MM.1S (cell line): ENCODE measurements at regions not wholly inside any gene's neighbourhood (a gene's known extent, or its start where the extent isn't known, plus 50 kb on each side); places are given as distances from the start of the nearest gene placed in this dataset.

Experiments
- DNase-seq: peaks from one replicate; pipeline ENCODE4 v3.0.0-alpha.2; 2015
- H2AFZ ChIP-seq: fragments of 300-600 bp; sonication (generic); 2 replicates; pipeline ENCODE4 v1.6.0; 2016; ENCODE audit warnings: antibody characterized with exemption, low read length
- H3F3A ChIP-seq: fragments of 300-600 bp; sonication (generic); 2 replicates; pipeline ENCODE4 v1.6.1; 2016; ENCODE audit warnings: mild to moderate bottlenecking, antibody characterized with exemption, low read length, moderate library complexity, mixed read lengths; ENCODE audit not compliant: insufficient read depth
- H3K27ac ChIP-seq: fragments of 300-600 bp; sonication (generic); 2 replicates; pipeline ENCODE4 v1.5.1; 2016; ENCODE audit warnings: mild to moderate bottlenecking, low read length
- H3K27me3 ChIP-seq: fragments of 300-600 bp; sonication (generic); replicated peaks from 2 replicates; pipeline ENCODE4 v1.6.0; 2016; ENCODE audit warnings: low read length; ENCODE audit not compliant: insufficient read depth
- H3K36me3 ChIP-seq: fragments of 300-600 bp; sonication (generic); replicated peaks from 2 replicates; pipeline ENCODE4 v1.6.1; 2016; ENCODE audit warnings: mild to moderate bottlenecking, low read length, mixed read lengths; ENCODE audit not compliant: insufficient read depth
- H3K4me1 ChIP-seq: fragments of 300-600 bp; sonication (generic); 2 replicates; pipeline ENCODE4 v1.6.1; 2016; ENCODE audit warnings: low read length, mixed read lengths
- H3K4me2 ChIP-seq: fragments of 300-600 bp; sonication (generic); 2 replicates; pipeline ENCODE4 v1.6.0; 2016; ENCODE audit warnings: low read depth, low read length
- H3K4me3 ChIP-seq: fragments of 300-600 bp; sonication (generic); 2 replicates; pipeline ENCODE4 v1.5.1; 2016; ENCODE audit warnings: low read length, mixed read lengths
- H3K79me2 ChIP-seq: fragments of 300-600 bp; sonication (generic); 2 replicates; pipeline ENCODE4 v1.6.1; 2016; ENCODE audit warnings: mixed run types, low read length, mixed read lengths
- H3K9ac ChIP-seq: fragments of 300-600 bp; sonication (generic); 2 replicates; pipeline ENCODE4 v1.6.1; 2016; ENCODE audit warnings: low read length, mixed read lengths
- H3K9me2 ChIP-seq: fragments of 300-600 bp; sonication (generic); replicated peaks from 2 replicates; pipeline ENCODE4 v1.6.1; 2016; ENCODE audit warnings: mild to moderate bottlenecking, low read length, mixed read lengths; ENCODE audit not compliant: insufficient read depth
- H3K9me3 ChIP-seq: fragments of 300-600 bp; sonication (generic); replicated peaks from 2 replicates; pipeline ENCODE4 v1.6.1; 2016; ENCODE audit warnings: mild to moderate bottlenecking, low read length, mixed read lengths; ENCODE audit not compliant: insufficient read depth
- H4K20me1 ChIP-seq: fragments of 300-600 bp; sonication (generic); 2 replicates; pipeline ENCODE4 v1.6.1; 2016; ENCODE audit warnings: mild to moderate bottlenecking, low read length, moderate library complexity, mixed read lengths; ENCODE audit not compliant: insufficient read depth
- CTCF ChIP-seq: fragments of 300-600 bp; sonication (generic); IDR thresholded peaks from 2 replicates; pipeline ENCODE4 v1.5.1; 2016; ENCODE audit warnings: antibody characterized with exemption, low read length, mixed read lengths
- EZH2 ChIP-seq: fragments of 300-600 bp; sonication (generic); optimal IDR thresholded peaks from 2 replicates; pipeline ENCODE3; 2017; ENCODE audit warnings: low read depth, mild to moderate bottlenecking, antibody characterized with exemption, low read length, mixed read lengths
- EZH2phosphoT487 ChIP-seq: fragments of 300-600 bp; sonication (generic); IDR thresholded peaks from 2 replicates; pipeline ENCODE4 v1.6.1; 2018; ENCODE audit warnings: antibody characterized with exemption, low read length

DNA sequence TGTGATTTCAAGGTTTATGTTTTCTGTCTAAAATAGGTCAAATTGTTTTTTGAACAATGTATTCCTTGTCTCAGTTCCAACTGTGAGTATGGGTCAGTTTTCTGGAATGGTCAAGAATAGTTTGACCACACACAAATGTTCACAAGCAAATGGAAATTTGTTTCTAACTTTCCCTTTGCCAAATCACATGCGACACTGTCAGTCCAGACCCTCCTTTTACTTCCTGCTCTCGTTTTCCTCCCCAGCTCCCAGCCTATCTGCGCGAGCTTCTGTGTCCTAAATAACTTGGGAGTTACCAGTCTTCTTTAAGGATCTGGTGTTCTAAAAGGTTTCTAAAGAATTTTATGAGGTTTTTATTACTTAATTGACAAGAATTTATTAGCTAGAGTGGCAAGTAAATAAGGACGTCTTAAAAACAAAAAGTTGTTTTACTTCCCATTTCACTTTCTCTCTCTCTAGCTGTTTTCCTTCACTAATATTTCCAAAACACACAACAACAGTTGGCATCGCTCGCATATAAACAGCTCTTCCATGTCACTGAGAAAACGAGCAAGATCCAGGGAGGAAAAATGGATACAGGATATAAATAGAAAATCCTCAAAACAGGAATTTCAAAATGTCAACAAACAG, 266.1 kb upstream of the KLF6 start:
- H2AFZ ChIP-seq = no peak overlapping the region
- H3F3A ChIP-seq = no peaks in the 10 kb centered on the region
- DNase-seq = no peak

GRCh38 chr10:4050061-4050460, 265.1 kb upstream of the KLF6 start:
- no peak overlapping the region for H3K27ac ChIP-seq
- TF ChIP-seq CTCF = no peak
- no peak for TF ChIP-seq EZH2
- TF ChIP-seq EZH2phosphoT487 = no peak
- no peaks in the 10 kb centered on the region for H3K9me3 ChIP-seq
- H3K4me1 ChIP-seq = no peaks in the 10 kb centered on the region
- no peak for DNase-seq
- H3K4me2 ChIP-seq = no peak overlapping the region
- H4K20me1 ChIP-seq = no peaks in the 10 kb centered on the region
- no peak overlapping the region for H2AFZ ChIP-seq
- H3K27me3 ChIP-seq = no peaks in the 10 kb centered on the region
- no peak overlapping the region for H3K4me3 ChIP-seq
- no peaks in the 10 kb centered on the region for H3F3A ChIP-seq
- H3K36me3 ChIP-seq = no peaks in the 10 kb centered on the region
- H3K9ac ChIP-seq = no peak overlapping the region
- H3K9me2 ChIP-seq = no peaks in the 10 kb centered on the region
- no peaks in the 10 kb centered on the region for H3K79me2 ChIP-seq

More for the DNA sequence above, 266.1 kb upstream of the KLF6 start:
- no peaks in the 10 kb centered on the region for H3K27me3 ChIP-seq
- no peaks in the 10 kb centered on the region for H3K9me2 ChIP-seq
- H3K9me3 ChIP-seq = no peaks in the 10 kb centered on the region
- H3K27ac ChIP-seq = no peak overlapping the region
- no peak overlapping the region for H3K4me2 ChIP-seq
- H3K4me1 ChIP-seq = no peaks in the 10 kb centered on the region
- no peak overlapping the region for H3K4me3 ChIP-seq
- no peaks in the 10 kb centered on the region for H3K36me3 ChIP-seq
- H3K9ac ChIP-seq = no peak overlapping the region
- no peaks in the 10 kb centered on the region for H3K79me2 ChIP-seq
- no peaks in the 10 kb centered on the region for H4K20me1 ChIP-seq
- TF ChIP-seq CTCF = no peak
- no peak for TF ChIP-seq EZH2
- no peak for TF ChIP-seq EZH2phosphoT487

DNA sequence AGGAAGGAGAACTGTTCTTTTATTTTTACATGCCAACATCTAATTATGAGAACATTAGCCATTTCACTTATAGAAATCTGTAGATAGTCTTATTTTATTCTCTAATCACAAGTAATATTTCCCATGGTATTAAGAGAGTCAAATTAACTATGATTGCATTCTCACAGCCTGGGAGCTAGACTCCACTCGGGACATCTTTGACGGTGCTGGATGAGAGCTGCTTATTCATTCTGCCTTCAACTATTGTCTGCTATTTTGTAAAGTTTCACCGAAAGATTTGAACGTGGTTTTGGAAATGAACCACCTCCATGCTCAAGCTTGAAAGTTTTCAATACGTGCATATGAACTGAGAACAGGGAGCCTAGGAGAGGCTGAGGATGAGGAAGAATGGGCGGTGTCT, 264.3 kb upstream of the KLF6 start:
- Histone ChIP-seq H2AFZ (no peak overlapping the region), H3F3A (no peaks in the 10 kb centered on the region), H3K9me2 (no peaks in the 10 kb centered on the region), H4K20me1 (no peaks in the 10 kb centered on the region), H3K27me3 (no peaks in the 10 kb centered on the region), H3K9ac (no peak overlapping the region), H3K27ac (no peak overlapping the region), H3K36me3 (no peaks in the 10 kb centered on the region), H3K4me1 (no peaks in the 10 kb centered on the region), H3K79me2 (no peaks in the 10 kb centered on the region), H3K9me3 (no peaks in the 10 kb centered on the region), H3K4me3 (no peak overlapping the region), H3K4me2 (no peak overlapping the region)
- DNase-seq = no peak
- TF ChIP-seq CTCF (no peak), EZH2phosphoT487 (no peak), EZH2 (no peak)
